Transverse colon (tissue), 4 donors: ENCODE measurements at regions not wholly inside any gene's neighbourhood (a gene's known extent, or its start where the extent isn't known, plus 50 kb on each side); places are given as distances from the start of the nearest gene placed in this dataset.

Source experiments
- EP300 ChIP-seq: sonication (generic); formaldehyde crosslinking; IDR thresholded peaks from one replicate; pipeline ENCODE4 v1.6.1; 2017; ENCODE audit warnings: antibody characterized with exemption, low read depth
- POLR2A ChIP-seq: fragments of 450-650 bp; IDR thresholded peaks from one replicate; pipeline ENCODE4 v1.6.1; 2016; ENCODE audit warnings: antibody characterized with exemption, mild to moderate bottlenecking, moderate library complexity
- POLR2AphosphoS5 ChIP-seq, 3 donors: sonication (generic); formaldehyde crosslinking; IDR thresholded peaks; one replicate each; pipeline ENCODE4 v1.6.1; 2016; ENCODE audit warnings: antibody characterized with exemption in 3 of 3
- TF ChIP-seq, protein P1 (sequence below), 5 experiments: fragments of 200-600 bp in 3 of 5; fragments of 450-650 bp in 2 of 5; sonication (generic) in 3 of 5; IDR thresholded peaks; 1 replicate in 2 of 5; 2 replicates in 3 of 5; pipeline ENCODE4 v1.5.1; 2016 to 2017; ENCODE audit warnings: antibody characterized with exemption in 5 of 5, inconsistent platforms in 3 of 5, mild to moderate bottlenecking in 2 of 5, moderate library complexity in 1 of 5

GRCh38 chr7:46610746-46611145 lies 689.7 kb upstream of the IGFBP3 start:
- TF ChIP-seq, protein P1, sequence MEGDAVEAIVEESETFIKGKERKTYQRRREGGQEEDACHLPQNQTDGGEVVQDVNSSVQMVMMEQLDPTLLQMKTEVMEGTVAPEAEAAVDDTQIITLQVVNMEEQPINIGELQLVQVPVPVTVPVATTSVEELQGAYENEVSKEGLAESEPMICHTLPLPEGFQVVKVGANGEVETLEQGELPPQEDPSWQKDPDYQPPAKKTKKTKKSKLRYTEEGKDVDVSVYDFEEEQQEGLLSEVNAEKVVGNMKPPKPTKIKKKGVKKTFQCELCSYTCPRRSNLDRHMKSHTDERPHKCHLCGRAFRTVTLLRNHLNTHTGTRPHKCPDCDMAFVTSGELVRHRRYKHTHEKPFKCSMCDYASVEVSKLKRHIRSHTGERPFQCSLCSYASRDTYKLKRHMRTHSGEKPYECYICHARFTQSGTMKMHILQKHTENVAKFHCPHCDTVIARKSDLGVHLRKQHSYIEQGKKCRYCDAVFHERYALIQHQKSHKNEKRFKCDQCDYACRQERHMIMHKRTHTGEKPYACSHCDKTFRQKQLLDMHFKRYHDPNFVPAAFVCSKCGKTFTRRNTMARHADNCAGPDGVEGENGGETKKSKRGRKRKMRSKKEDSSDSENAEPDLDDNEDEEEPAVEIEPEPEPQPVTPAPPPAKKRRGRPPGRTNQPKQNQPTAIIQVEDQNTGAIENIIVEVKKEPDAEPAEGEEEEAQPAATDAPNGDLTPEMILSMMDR (IDR thresholded peaks at IDR 0.05) = no peak
- TF ChIP-seq POLR2AphosphoS5 (IDR thresholded peaks at IDR 0.05) (no peak), EP300 (no peak), POLR2A (no peak)
